Right atrium auricular region (tissue), 2 donors: ENCODE measurements at regions not wholly inside any gene's neighbourhood (a gene's known extent, or its start where the extent isn't known, plus 50 kb on each side); places are given as distances from the start of the nearest gene placed in this dataset.

Experiments used
- DNase-seq: peaks from one replicate; pipeline ENCODE4 v3.0.0-alpha.2; 2019; ENCODE audit warnings: low spot score
- H3K27ac ChIP-seq, 2 donors: fragments of 200-600 bp; sonication (generic); 1 replicate in 1 of 2; 2 replicates in 1 of 2; pipeline ENCODE4 v1.5.1; 2016 to 2019
- H3K27me3 ChIP-seq, 2 donors: fragments of 200-600 bp; sonication (generic); one replicate each; pipeline versions ENCODE4 v1.5.1 to v1.6.0; 2017 to 2019
- H3K36me3 ChIP-seq: fragments of 200-600 bp; sonication (generic); one replicate; pipeline ENCODE4 v1.5.1; 2016
- H3K4me1 ChIP-seq, 2 donors: fragments of 200-600 bp; sonication (generic); one replicate each; pipeline versions ENCODE4 v1.5.1 to v1.6.0; 2017 to 2019
- H3K4me3 ChIP-seq, 2 donors: fragments of 200-600 bp; sonication (generic); 1 replicate in 1 of 2; 2 replicates in 1 of 2; pipeline ENCODE4 v1.5.1; 2017 to 2019; ENCODE audit warnings: mild to moderate bottlenecking in 1 of 2, moderate library complexity in 1 of 2
- H3K9me3 ChIP-seq, 2 donors: fragments of 200-600 bp; sonication (generic); one replicate each; pipeline ENCODE4 v1.5.1; 2019
- TF ChIP-seq, protein P1 (sequence below), 2 donors: fragments of 200-600 bp; sonication (generic); IDR thresholded peaks; one replicate each; pipeline ENCODE4 v1.5.1; 2019; ENCODE audit warnings: antibody characterized with exemption in 2 of 2

- Histone ChIP-seq H3K4me1 (peaks cover 0 to 14% of the 10 kb centered on the region in 2 donors), H3K9me3 (no peaks in the 10 kb centered on the region), H3K4me3 (no peak overlapping the region), H3K36me3 (no peaks in the 10 kb centered on the region), H3K27me3 (no peaks in the 10 kb centered on the region), H3K27ac (no peak overlapping the region)
- no peak for DNase-seq
- TF ChIP-seq, protein P1, sequence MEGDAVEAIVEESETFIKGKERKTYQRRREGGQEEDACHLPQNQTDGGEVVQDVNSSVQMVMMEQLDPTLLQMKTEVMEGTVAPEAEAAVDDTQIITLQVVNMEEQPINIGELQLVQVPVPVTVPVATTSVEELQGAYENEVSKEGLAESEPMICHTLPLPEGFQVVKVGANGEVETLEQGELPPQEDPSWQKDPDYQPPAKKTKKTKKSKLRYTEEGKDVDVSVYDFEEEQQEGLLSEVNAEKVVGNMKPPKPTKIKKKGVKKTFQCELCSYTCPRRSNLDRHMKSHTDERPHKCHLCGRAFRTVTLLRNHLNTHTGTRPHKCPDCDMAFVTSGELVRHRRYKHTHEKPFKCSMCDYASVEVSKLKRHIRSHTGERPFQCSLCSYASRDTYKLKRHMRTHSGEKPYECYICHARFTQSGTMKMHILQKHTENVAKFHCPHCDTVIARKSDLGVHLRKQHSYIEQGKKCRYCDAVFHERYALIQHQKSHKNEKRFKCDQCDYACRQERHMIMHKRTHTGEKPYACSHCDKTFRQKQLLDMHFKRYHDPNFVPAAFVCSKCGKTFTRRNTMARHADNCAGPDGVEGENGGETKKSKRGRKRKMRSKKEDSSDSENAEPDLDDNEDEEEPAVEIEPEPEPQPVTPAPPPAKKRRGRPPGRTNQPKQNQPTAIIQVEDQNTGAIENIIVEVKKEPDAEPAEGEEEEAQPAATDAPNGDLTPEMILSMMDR (IDR thresholded peaks at IDR 0.05): no peak
Measured at GRCh38 chr9:89760123-89760522, 155.3 kb downstream of the GADD45G start.

GRCh38 chr9:89764217-89764616 lies 159.4 kb downstream of the GADD45G start:
- Histone ChIP-seq H3K9me3 (no peaks in the 10 kb centered on the region), H3K4me3 (no peak overlapping the region), H3K27me3 (no peaks in the 10 kb centered on the region), H3K27ac (no peak overlapping the region), H3K4me1 (no peaks in the 10 kb centered on the region), H3K36me3 (no peaks in the 10 kb centered on the region)
- TF ChIP-seq, protein P1 (IDR thresholded peaks at IDR 0.05): no peak
- DNase-seq: no peak

GRCh38 chr9:89765211-89765946 lies 160.6 kb downstream of the GADD45G start:
- TF ChIP-seq, protein P1 (IDR thresholded peaks at IDR 0.05): no peak
- no peak for DNase-seq
- H3K4me1 ChIP-seq: peaks cover 0 to under 1% of the 10 kb centered on the region in 2 donors
- no peaks in the 10 kb centered on the region for H3K36me3 ChIP-seq
- no peak overlapping the region for H3K4me3 ChIP-seq
- no peaks in the 10 kb centered on the region for H3K27me3 ChIP-seq
- no peak overlapping the region for H3K27ac ChIP-seq
- no peaks in the 10 kb centered on the region for H3K9me3 ChIP-seq

- DNase-seq: no peak
- TF ChIP-seq, protein P1 (IDR thresholded peaks at IDR 0.05): no peak
- Histone ChIP-seq H3K4me1 (peaks cover 0 to 8% of the 10 kb centered on the region in 2 donors), H3K27me3 (no peaks in the 10 kb centered on the region), H3K36me3 (no peaks in the 10 kb centered on the region), H3K27ac (no peak overlapping the region), H3K4me3 (no peak overlapping the region), H3K9me3 (no peaks in the 10 kb centered on the region)
Measured at GRCh38 chr9:89766991-89767390, 162.2 kb downstream of the GADD45G start.

- H3K27me3 ChIP-seq: no peaks in the 10 kb centered on the region
- H3K9me3 ChIP-seq: no peaks in the 10 kb centered on the region
- no peak overlapping the region for H3K4me3 ChIP-seq
- TF ChIP-seq, protein P1 (IDR thresholded peaks at IDR 0.05): no peak
- H3K27ac ChIP-seq: no peak overlapping the region
- H3K4me1 ChIP-seq: peaks cover 0 to 8% of the 10 kb centered on the region in 2 donors
- no peak for DNase-seq
- no peaks in the 10 kb centered on the region for H3K36me3 ChIP-seq
Measured at GRCh38 chr9:89768051-89768450, 163.2 kb downstream of the GADD45G start.

DNA sequence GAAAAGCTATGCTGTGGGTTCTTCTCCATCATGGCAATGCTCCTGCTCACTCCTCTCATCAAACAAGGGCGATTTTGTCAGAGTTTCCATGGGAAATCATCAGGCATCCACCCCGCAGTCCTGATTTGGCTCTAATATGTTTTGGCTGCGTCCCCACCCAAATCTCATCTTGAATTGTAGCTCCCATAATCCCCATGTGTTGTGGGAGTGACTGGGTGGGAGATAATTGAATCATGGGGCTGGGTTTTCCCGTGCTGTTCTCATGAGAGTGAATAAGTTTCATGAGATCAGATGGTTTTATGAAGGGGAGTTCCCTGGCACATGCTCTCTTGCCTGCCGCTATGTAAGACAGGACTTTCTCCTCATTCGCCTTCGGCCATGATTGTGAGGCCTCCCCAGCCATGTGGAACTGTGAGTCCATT lies 163.8 kb downstream of the GADD45G start:
- Histone ChIP-seq H3K4me3 (no peak overlapping the region), H3K36me3 (no peaks in the 10 kb centered on the region), H3K27ac (no peak overlapping the region), H3K4me1 (peaks cover 0 to 8% of the 10 kb centered on the region in 2 donors), H3K9me3 (no peaks in the 10 kb centered on the region), H3K27me3 (no peaks in the 10 kb centered on the region)
- TF ChIP-seq, protein P1 (IDR thresholded peaks at IDR 0.05): no peak
- DNase-seq: no peak
